ENCODE measurements at regions not wholly inside any gene's neighbourhood (a gene's known extent, or its start where the extent isn't known, plus 50 kb on each side); places are given as distances from the start of the nearest gene placed in this dataset.

DNA sequence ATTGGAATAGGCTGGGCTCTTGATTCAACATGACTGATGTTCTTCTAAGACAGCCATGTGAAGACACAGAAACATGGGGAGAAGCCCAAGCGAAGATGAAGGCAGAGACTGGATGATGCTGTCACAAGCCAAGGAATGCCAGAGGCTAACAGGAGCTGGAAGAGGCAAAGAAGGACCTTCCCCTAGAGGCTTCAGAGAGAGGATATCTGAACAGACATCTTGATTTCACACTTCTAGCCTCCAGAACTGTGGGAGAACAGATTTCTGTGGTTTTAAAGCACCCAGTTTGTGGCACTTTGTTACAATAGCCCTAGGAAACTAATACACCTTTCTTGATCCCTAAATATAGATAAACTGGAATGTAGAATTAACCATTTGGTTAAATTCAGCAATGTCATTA lies 127.0 kb downstream of the EDN1 start (continued):
- no peak for TF ChIP-seq HDAC2 (IDR thresholded peaks at IDR 0.05; ENCODE audit: borderline replicate concordance in 1 of 2, low read depth in 2 of 2, low read length in 2 of 2)
- no peak for TF ChIP-seq TAF7 (optimal IDR thresholded peaks at IDR 0.05; ENCODE audit: borderline replicate concordance, low read depth, low read length)
- TF ChIP-seq, protein P1, sequence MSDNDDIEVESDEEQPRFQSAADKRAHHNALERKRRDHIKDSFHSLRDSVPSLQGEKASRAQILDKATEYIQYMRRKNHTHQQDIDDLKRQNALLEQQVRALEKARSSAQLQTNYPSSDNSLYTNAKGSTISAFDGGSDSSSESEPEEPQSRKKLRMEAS (IDR thresholded peaks at IDR 0.05) = no peak
- no peak for TF ChIP-seq RNF2 (IDR thresholded peaks at IDR 0.05; ENCODE audit: borderline replicate concordance, low read depth, low read length, missing control alignments, poor library complexity, severe bottlenecking)
- TF ChIP-seq RBBP5 (IDR thresholded peaks at IDR 0.05; ENCODE audit: borderline replicate concordance, low read depth, low read length) = no peak
- TF ChIP-seq SUZ12 (IDR thresholded peaks at IDR 0.05; ENCODE audit: low read length) = no peak

Data from H1 (cell line).